Chondrocyte (in vitro differentiated cells): ENCODE measurements at regions not wholly inside any gene's neighbourhood (a gene's known extent, or its start where the extent isn't known, plus 50 kb on each side); places are given as distances from the start of the nearest gene placed in this dataset.

Source experiments
- DNase-seq: peaks from one replicate; pipeline ENCODE4 v3.0.0; 2021; ENCODE audit warnings: mixed read lengths, low spot score
- H3K27ac Mint-ChIP-seq: one replicate; pipeline ENCODE4 v1.8.0; 2021; ENCODE audit warnings: mild to moderate bottlenecking, moderate library complexity, mixed read lengths; ENCODE audit not compliant: unreplicated experiment
- H3K27me3 Mint-ChIP-seq: 2 replicates; pipeline ENCODE4 v1.8.0; 2021; ENCODE audit warnings: low read depth, mixed read lengths
- H3K36me3 Mint-ChIP-seq: 2 replicates; pipeline ENCODE4 v1.8.0; 2021; ENCODE audit warnings: low read depth, mixed read lengths
- H3K4me1 Mint-ChIP-seq: 2 replicates; pipeline ENCODE4 v1.8.0; 2021; ENCODE audit warnings: low read depth, mild to moderate bottlenecking, mixed read lengths
- H3K4me3 Mint-ChIP-seq: one replicate; pipeline ENCODE4 v1.8.0; 2021; ENCODE audit warnings: mild to moderate bottlenecking, moderate library complexity, mixed read lengths; ENCODE audit not compliant: unreplicated experiment
- H3K9me3 Mint-ChIP-seq: 2 replicates; pipeline ENCODE4 v1.8.0; 2021; ENCODE audit warnings: low read depth, mixed read lengths
- TF ChIP-seq, protein P1 (sequence below): fragments of 200-600 bp; sonication (generic); IDR thresholded peaks from 2 replicates; pipeline ENCODE4 v1.5.0; 2021; ENCODE audit warnings: antibody characterized with exemption, mild to moderate bottlenecking, moderate library complexity

DNA sequence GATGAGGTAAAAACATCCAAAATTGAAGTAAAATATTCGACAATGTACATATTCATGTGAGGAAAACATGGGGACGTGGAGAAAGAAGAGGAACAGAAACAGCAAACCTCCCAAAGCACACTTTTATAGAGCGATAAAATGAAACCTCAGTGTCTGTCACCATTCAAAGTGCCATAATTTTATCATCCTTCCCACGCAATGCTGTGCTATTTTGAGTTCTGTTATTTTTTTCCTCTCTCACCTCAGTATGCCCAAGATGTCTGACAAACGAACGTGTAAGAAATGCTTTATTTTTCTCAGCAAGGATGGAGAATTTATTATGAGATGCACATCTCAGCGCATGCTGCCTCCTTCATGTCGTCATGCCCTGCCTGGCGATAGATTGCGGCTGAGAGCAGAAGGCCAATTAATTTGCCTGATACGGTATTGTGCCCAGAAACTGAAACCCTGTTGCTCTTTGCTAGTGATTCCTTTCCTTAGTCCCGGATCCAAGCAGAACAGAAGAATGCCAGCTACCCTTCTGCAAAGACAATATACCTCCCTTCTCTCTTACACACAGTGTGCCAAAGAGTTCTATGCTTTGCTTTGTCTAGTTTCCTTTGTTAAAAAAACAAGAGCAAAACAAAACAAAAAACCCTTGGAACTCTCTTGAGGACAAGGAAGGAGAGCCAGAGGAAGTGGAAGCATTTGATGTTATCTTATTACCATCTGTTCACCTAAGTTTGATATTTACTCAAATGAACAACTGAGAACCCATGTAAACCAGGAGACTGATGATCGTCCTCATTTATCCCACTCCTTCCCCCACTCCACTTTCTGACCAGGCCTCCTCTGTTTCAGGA, 192.4 kb downstream of the SEMA6A start:
- Mint-ChIP-seq H3K36me3 (no peaks in the 10 kb centered on the region), H3K4me1 (no peaks in the 10 kb centered on the region), H3K27ac (no peak overlapping the region), H3K4me3 (no peak overlapping the region), H3K27me3 (no peaks in the 10 kb centered on the region), H3K9me3 (no peaks in the 10 kb centered on the region)
- TF ChIP-seq, protein P1, sequence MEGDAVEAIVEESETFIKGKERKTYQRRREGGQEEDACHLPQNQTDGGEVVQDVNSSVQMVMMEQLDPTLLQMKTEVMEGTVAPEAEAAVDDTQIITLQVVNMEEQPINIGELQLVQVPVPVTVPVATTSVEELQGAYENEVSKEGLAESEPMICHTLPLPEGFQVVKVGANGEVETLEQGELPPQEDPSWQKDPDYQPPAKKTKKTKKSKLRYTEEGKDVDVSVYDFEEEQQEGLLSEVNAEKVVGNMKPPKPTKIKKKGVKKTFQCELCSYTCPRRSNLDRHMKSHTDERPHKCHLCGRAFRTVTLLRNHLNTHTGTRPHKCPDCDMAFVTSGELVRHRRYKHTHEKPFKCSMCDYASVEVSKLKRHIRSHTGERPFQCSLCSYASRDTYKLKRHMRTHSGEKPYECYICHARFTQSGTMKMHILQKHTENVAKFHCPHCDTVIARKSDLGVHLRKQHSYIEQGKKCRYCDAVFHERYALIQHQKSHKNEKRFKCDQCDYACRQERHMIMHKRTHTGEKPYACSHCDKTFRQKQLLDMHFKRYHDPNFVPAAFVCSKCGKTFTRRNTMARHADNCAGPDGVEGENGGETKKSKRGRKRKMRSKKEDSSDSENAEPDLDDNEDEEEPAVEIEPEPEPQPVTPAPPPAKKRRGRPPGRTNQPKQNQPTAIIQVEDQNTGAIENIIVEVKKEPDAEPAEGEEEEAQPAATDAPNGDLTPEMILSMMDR, result no peak
- no peak for DNase-seq

DNA sequence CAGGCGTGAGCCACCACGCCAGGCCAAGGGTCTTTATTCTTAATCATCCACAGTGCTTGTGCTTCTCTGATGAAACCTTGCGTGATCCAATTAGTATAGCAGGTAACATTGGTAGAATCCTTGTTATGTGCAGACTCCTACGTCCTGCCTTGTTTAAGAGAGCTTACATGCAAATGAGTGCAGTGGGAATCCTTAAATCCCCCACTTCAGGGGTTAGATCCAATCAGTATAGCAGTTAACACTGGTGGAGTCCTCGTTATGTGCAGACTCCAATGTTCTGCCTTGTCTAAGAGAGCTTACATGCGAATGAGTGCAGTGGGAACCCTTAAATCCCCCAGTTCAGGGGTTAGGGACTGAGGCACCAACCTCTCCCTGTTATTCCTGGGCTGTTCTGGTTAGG, 193.4 kb downstream of the SEMA6A start:
- H3K27me3 Mint-ChIP-seq, result no peaks in the 10 kb centered on the region
- TF ChIP-seq, protein P1, result no peak

DNA sequence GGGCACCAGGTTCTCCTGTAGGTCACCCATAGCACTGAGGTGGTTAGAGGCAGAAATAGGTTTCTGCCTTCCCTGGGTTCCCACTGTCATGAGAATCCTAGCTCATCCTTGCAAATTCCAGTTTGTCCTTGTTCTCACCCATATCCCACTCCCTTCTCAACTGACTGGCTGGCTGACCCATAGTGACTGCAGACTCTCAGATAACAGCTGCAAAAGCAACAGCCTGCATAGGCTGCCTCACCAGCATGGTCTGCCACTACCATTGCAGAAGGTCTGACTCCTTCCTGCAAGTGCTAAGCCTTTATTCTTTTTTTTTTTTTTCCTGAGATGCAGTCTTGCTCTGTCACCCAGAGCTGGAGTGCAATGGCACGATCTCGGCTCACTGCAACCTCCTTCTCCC, 194.0 kb downstream of the SEMA6A start:
- Mint-ChIP-seq H3K4me3 (no peak overlapping the region), H3K9me3 (no peaks in the 10 kb centered on the region), H3K27me3 (no peaks in the 10 kb centered on the region), H3K36me3 (no peaks in the 10 kb centered on the region), H3K27ac (no peak overlapping the region), H3K4me1 (no peaks in the 10 kb centered on the region)
- DNase-seq, result no peak
- TF ChIP-seq, protein P1, result no peak

More for the DNA sequence above, 193.4 kb downstream of the SEMA6A start:
- Mint-ChIP-seq H3K27ac (no peak overlapping the region), H3K4me3 (no peak overlapping the region), H3K36me3 (no peaks in the 10 kb centered on the region), H3K4me1 (no peaks in the 10 kb centered on the region), H3K9me3 (no peaks in the 10 kb centered on the region)
- no peak for DNase-seq

DNA sequence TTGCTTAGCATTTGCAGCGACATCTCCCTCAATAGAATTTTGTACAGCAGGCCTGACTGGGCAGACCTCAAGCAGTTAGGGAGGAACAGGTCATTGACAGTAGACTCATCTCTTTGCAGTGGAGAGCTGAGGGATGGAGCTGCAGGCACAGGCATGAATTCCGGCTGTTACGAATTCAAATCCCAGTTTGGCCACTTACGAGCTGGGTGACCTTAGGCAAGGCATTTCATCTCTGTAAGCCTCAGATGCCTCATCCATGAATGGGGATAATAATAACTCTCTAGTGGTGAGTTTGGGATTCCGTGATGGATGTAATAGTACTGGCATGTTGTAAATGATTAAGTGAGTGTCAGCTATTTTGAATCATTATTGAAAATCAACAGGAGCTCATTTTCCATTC, 195.3 kb downstream of the SEMA6A start:
- no peaks in the 10 kb centered on the region for H3K27me3 Mint-ChIP-seq
- no peak overlapping the region for H3K4me3 Mint-ChIP-seq
- no peak for DNase-seq
- H3K4me1 Mint-ChIP-seq, result no peaks in the 10 kb centered on the region
- no peaks in the 10 kb centered on the region for H3K9me3 Mint-ChIP-seq
- no peak overlapping the region for H3K27ac Mint-ChIP-seq
- H3K36me3 Mint-ChIP-seq, result no peaks in the 10 kb centered on the region
- TF ChIP-seq, protein P1, result no peak

DNA sequence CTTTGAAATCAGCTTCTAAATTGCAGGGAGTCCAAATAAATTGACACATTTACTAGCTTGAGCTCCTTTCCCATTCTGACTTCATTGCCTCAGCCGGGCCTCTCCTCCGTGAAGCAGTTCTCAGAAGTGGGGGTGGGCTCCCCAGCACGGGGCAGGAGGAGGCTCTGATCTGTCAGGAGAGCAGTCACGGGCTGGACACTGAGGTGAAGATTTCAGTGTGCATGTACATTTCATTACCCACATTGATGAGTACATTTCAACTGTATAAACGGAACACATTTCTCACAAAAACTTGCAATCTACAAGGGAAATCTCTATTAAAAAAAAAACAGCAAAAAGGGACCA, 195.9 kb downstream of the SEMA6A start:
- TF ChIP-seq, protein P1, result no peak
- no peak overlapping the region for H3K27ac Mint-ChIP-seq
- no peaks in the 10 kb centered on the region for H3K4me1 Mint-ChIP-seq
- H3K27me3 Mint-ChIP-seq, result no peaks in the 10 kb centered on the region
- no peaks in the 10 kb centered on the region for H3K36me3 Mint-ChIP-seq
- H3K9me3 Mint-ChIP-seq, result no peaks in the 10 kb centered on the region
- H3K4me3 Mint-ChIP-seq, result no peak overlapping the region
- DNase-seq, result no peak
